NCI-H1694 treated with DMSO at 0.1 percent for 48 hours (cell line): ENCODE measurements at regions not wholly inside any gene's neighbourhood (a gene's known extent, or its start where the extent isn't known, plus 50 kb on each side); places are given as distances from the start of the nearest gene placed in this dataset.

ENCODE experiments used
- DNase-seq: peaks from one replicate; lab custom pipeline; 2025; lab: John Stamatoyannopoulos, UW

DNA sequence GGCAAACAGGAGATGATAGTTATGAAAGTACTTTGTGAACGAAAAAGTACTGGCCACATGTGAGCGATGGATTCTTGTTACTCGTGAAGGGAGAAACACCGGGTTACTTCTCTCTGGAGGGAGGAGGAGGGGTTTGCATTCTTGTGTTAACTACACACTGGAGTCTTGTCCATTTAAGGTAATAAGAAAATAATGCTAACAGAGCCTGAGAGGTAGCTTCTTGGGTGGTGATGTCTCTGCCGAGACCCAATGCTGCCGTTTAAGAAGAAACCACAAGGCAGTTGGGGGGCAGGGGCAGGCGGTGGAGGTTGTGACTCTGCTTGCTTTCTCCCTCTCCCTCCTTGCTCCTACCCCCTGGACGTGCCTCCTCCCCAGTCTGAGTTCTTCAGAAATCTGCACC lies 100.9 kb upstream of the ROPN1 start:
- no peak for DNase-seq

DNA sequence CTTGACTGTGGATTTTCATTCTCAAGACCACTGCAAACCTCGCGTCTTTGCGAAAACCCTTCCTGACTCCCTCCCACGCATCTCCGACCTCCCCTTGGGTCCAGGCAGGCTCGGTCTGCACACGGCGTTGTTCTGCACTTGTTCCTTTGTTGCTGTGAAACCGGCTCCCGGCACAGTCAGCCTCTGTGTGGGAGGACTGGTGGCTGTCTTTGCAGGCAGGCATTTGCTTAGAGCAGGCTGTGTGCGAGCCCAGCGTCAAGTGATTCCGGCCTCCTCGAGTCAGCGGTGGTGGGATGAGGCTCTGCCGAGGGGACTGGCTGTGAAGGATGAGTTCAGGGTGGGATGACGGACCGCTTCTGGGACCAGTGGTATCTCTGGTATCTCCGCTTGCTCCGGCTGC lies 102.6 kb upstream of the ROPN1 start:
- no peak for DNase-seq

DNA sequence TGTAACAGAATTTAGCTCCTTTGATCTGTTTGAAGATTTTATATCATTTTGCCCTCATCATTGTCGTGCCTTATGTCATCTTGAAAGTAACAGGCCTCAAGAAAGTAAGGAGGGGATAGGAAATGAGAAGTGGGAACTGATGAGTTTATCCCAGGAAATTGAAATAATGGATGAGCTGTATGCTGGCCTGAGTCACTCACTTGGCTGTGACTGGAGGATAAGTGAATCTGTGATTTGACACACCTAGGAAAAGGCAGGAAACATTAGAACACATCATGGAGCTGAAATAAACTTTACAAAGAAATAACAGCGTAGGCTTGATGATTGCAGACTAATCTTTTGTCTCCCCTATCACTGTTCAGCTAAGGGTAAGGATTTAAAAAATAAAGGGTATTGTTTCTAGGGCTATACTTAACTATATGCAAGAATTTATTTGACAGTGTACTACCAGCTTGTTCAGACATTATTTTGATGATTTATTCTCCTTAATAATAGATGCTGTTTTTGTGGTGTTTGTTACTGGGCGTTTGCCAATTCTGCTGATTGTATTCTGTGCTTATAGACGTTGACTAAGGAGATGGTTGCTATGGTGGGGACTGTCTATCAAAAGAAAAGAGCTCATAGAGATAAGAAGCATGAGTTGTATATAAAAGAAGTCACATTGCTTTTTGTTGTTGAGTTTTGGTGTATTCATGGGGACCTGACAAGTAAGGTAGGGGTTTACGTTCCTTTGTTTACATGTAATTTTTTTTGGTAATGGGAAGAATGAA lies 105.6 kb upstream of the ROPN1 start:
- DNase-seq: no peak

DNA sequence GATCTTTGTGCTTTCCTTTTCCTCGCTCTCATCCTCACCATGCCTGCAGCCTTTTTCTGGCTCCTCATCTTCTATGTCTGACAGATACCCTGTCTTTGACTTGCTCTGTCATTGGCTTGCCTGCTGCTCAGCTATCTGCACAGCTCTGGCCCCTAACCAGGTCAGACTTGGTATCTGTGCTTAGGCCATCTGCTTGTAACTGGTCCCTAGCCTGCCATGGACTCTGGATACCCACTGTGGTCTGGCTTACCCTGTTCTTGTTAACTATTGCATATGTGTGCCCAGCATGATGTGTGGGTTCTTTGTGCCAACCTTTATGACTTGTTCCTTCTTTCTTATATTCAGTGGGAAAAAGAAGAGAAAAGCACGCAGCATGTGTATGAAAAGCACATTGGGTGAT lies 109.7 kb upstream of the ROPN1 start:
- DNase-seq: no peak

- DNase-seq: no peak
Measured at GRCh38 chr3:124107104-124107890, 115.4 kb upstream of the ROPN1 start.

GRCh38 chr3:124108446-124108845 lies 116.5 kb upstream of the ROPN1 start:
- DNase-seq: no peak

- DNase-seq: no peak
Measured at GRCh38 chr3:124113485-124113884, 121.6 kb upstream of the ROPN1 start.

- DNase-seq: no peak
Measured at GRCh38 chr3:124115279-124115678, 123.4 kb upstream of the ROPN1 start.

DNA sequence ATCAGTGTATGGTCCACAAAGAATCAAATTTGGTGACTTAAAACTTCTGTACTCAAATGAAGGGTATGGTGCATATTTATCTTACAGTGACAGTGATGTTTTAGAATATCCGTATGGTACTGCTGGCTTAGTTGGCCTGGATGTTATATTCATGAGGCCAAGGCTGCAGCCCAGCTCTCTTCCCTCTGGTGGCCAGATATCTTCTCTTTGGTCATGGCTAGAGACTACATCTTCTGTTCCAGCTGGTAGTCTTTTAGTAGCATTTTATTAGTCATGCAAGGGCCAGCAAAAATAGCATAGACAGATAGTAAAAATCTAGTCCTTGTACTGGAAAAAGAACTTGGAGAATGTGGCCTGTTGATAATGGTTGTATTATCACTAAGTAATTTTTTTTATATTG lies 124.0 kb upstream of the ROPN1 start:
- DNase-seq: no peak

- no peak for DNase-seq
Measured at GRCh38 chr3:124116906-124117305, 125.0 kb upstream of the ROPN1 start.

GRCh38 chr3:124117486-124117885 lies 125.6 kb upstream of the ROPN1 start:
- no peak for DNase-seq

GRCh38 chr3:124118397-124118796 lies 126.5 kb upstream of the ROPN1 start:
- no peak for DNase-seq

GRCh38 chr3:124119056-124119716 lies 127.3 kb upstream of the ROPN1 start:
- peak; percentile 40 for DNase-seq

DNA sequence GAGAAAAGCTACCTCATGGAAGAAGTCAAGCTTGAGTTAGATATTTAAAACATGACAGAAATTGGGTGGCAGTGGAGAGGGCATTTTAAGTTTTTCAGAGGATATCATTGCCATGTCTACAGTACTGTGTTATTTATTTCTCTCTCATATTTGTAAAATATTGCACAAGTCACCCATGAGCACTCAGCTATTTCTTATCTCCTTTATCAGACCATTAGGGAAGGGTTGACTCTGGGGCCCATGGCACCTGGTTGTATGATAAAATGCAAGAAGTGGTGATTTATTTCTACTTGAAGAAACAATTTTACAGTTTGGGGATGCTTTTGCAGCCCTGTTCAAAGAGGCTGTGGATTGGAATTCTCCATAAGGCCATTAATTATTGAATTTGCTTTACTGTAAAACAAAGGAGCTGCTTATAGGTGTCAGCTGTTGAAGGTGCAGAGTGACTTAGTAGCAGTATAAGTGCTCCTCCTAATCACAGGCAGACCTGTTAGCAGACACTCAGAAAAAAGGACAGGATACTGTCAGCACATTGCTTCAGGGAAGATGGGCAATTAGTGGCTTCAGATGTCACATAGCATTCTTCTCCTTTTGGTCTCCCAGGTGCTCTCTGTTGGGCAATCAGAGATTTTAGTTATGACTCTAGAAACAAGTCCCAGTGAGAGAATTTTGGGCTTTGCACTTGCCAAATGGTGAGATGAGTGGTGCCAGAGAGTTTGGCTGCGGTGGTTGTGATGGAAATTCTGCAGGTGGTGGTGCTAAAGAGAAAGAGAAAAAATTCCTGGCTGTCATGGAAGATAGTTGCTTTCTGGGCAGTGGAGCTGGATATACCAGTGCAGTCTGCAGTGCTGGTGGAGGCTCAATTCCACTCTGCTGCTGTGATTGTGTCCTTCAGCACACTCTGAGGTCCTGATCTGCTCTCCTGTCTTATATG lies 129.7 kb upstream of the ROPN1 start:
- DNase-seq: peak; percentile 23

GRCh38 chr3:124125315-124125714 lies 133.4 kb upstream of the ROPN1 start:
- no peak for DNase-seq

DNA sequence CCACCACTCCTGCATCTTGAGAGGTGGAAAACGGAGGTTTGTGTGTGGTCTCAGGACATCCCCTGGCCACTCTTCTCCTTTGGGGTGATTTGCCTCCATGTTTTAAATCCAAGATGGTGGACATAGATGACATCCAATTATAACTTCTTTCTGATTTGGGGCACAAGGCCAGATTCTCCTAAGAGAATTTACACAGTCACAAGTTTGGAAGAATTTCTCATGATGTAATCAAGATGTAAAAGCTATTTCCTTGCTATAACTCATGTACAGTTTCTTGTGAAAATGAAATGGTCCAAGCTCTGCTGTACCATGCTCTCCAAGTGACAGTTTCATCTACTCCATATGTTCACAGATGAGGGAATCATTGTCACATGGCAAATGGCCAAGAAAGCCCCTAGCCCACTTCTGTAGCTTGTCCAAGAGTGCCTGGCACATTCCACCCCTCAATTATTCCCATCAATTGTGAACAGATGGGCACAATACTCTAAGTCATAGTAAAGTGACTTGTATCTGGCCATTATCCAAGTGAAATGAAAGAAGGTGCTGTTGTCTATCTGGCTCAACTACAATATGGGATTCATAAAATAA lies 134.6 kb upstream of the ROPN1 start:
- DNase-seq: peak; percentile 98

DNA sequence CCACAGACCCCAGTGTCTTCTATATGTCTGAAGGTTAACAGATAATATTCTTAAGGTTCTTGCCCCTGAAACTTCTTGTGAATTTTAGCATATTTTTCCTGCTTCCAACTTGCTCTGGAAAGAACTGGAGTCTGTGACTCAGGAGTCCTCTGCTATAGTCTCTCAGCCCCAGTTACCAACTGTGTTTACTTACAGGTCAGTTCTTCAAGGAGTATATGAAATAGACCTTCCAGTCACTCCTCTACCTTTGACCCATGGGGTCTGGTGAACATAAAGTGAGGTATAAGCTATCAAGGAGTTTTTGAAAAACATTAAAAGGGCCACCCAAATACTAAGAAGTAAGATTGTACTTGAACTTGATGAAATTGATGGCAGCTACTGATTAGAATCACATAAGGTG lies 139.2 kb upstream of the ROPN1 start:
- no peak for DNase-seq

DNA sequence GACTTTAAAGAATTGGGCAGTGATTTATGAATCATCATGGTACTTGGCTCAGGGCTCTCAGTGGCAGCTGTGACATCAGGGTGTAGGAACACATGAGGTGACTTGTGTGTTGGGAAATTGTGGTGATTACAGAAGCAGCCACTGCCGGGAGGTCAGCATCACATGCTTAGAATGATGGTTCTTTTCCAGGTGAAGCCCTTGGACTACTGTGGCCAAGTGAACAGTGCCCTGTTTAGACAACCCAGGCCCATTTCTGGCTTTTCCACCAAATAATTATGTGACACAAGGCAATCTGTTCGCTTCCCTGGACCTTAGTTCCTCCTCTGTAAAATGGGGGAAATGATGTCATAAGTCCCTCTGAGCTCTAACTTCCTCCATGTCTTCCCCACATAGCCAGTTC lies 139.7 kb upstream of the ROPN1 start:
- peak; percentile 20 for DNase-seq

GRCh38 chr3:124132813-124133212 lies 140.9 kb upstream of the ROPN1 start:
- no peak for DNase-seq

- DNase-seq: no peak
Measured at GRCh38 chr3:124133366-124133940, 141.5 kb upstream of the ROPN1 start.

DNA sequence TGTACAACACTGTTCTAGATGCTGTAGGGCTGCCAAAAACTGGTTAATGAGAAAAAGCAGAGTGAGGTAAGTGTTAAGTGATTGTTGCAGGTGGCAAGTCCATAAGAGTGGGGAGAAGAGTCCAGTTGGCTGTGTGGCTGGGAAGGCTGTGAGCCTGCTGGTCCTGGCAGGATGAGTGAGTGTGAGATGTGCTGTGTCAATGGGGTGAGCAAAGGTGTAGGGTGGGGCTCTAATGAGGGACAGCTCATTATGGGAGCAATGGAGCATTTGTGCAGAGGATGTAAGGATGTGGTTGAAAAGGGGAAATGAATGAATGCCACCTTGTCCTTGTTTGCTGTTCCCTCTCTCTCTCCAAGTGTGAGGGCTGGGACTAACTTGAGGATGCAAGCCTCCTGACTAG lies 145.3 kb upstream of the ROPN1 start:
- DNase-seq: no peak
